Aorta (tissue), 5 donors: ENCODE measurements at regions not wholly inside any gene's neighbourhood (a gene's known extent, or its start where the extent isn't known, plus 50 kb on each side); places are given as distances from the start of the nearest gene placed in this dataset.

Experiments
- ATAC-seq: fragments of 200-7000 bp; cut with Tn5 transposase; one replicate; pipeline ENCODE4 v1.9.1; 2022; ENCODE audit warnings: moderate library complexity; ENCODE audit not compliant: low FRiP score
- DNase-seq, 2 donors: peaks; one replicate each; pipeline ENCODE4 v3.0.0-alpha.2; 2020
- H3K27ac ChIP-seq, 2 donors: one replicate each; pipeline ENCODE4 v1.5.1; 2013; ENCODE audit warnings: low read length in 2 of 2, mild to moderate bottlenecking in 2 of 2, moderate library complexity in 2 of 2, control low read depth in 1 of 2, inconsistent platforms in 1 of 2, low read depth in 1 of 2
- H3K27me3 ChIP-seq, 2 donors: one replicate each; pipeline ENCODE4 v1.6.1; 2013; ENCODE audit warnings: control low read depth in 1 of 2, low read length in 1 of 2, mild to moderate bottlenecking in 1 of 2, moderate library complexity in 1 of 2; ENCODE audit not compliant: insufficient read depth in 2 of 2, control insufficient read depth in 1 of 2
- H3K36me3 ChIP-seq, 2 donors: one replicate each; pipeline ENCODE4 v1.6.1; 2013; ENCODE audit warnings: control low read depth in 1 of 2, low read length in 1 of 2, mild to moderate bottlenecking in 1 of 2; ENCODE audit not compliant: insufficient read depth in 2 of 2, control insufficient read depth in 1 of 2
- H3K4me1 ChIP-seq, 2 donors: one replicate each; pipeline ENCODE4 v1.6.1; 2013; ENCODE audit warnings: low read length in 2 of 2, control low read depth in 1 of 2, mild to moderate bottlenecking in 1 of 2, moderate library complexity in 1 of 2; ENCODE audit not compliant: insufficient read depth in 2 of 2, control insufficient read depth in 1 of 2
- H3K4me3 ChIP-seq, 2 donors: one replicate each; pipeline ENCODE4 v1.5.1; 2013; ENCODE audit warnings: low read length in 2 of 2, control low read depth in 1 of 2, mild to moderate bottlenecking in 1 of 2
- H3K9me3 ChIP-seq: one replicate; pipeline ENCODE4 v1.6.1; 2013; ENCODE audit warnings: mild to moderate bottlenecking, low read length; ENCODE audit not compliant: control insufficient read depth
- WGBS, 2 donors: extraction: QIAGEN DNeasy Blood & Tissue Kit; methylation state at CpG; one replicate each; pipeline ENCODE4 v1.1.7; 2013; 5-methylcytosine and 5-hydroxymethylcytosine counted together
- intact Hi-C, 2 donors: fragments of 100-400 bp; cut with DNase I; formaldehyde crosslinking; loops; one replicate each; pipeline versions ENCODE4 v1.14.2 to v1.15.0; 2022
- donor health status: healthy with polysubstance abuse.
- donor health status: Bipolar disorder and iron deficiency.
- donor health status: DM: no; HTN: no; CAD: no.
- donor health status: DM: no; HTN: no; CAD: no.
- donor health status: DM: yes; HTN: yes; CAD: no.

- no peaks in the 10 kb centered on the region for H3K9me3 ChIP-seq
- no peaks in the 10 kb centered on the region for H3K4me1 ChIP-seq
- H3K27me3 ChIP-seq, result no peaks in the 10 kb centered on the region
- H3K36me3 ChIP-seq, result no peaks in the 10 kb centered on the region
- 82 to 96% methylated on average over 2 of the region's 2 CpGs for WGBS, 2 donors
- H3K27ac ChIP-seq, result no peak overlapping the region
- H3K4me3 ChIP-seq, result no peak overlapping the region
- ATAC-seq (no peak), DNase-seq (no peak)
- intact Hi-C loops, result no loop called here
These were observed 310.3 kb upstream of the GNPDA2 start for GRCh38 chr4:45036677-45037076.

DNA sequence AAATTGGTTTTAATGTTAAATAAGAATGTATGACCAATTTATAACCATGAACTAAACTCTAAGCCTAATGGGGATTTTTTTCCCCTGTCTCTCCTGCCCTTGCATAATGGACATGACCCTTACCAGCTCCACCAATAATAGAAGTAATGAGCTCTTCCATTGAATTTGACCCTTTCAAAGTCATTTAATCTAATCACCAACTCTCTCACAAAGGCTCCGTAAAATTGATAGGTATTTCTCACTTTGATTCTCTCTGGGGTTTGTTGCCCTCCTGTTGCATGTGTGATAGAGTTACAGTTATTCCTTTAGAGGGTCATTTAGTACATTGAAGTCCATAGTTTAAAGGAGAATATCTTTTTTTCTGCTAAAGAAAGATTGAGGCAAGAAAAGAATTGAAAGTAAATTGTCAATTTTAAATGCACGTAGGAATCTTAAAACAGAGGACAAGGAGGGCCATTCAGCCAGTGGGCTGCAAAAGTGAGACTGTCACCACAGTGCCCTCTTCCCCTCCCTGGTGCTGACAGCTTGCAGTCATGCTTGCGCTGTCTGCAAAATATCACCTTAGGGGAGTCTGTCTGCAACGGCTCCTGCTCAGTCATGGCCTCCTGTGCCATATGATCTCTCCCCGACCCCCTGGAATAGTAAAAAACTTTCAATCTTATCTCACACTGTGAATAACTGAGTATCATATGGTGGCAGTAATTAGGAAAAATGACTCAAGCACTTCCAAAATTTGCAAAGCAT, 307.5 kb upstream of the GNPDA2 start:
- H3K9me3 ChIP-seq, result no peaks in the 10 kb centered on the region
- no peak overlapping the region for H3K27ac ChIP-seq
- intact Hi-C loops, result no loop called here
- H3K4me3 ChIP-seq, result no peak overlapping the region
- no peaks in the 10 kb centered on the region for H3K4me1 ChIP-seq
- 44 to 61% methylated on average over 5 of the region's 5 CpGs for WGBS, 2 donors
- no peak for DNase-seq
- H3K27me3 ChIP-seq, result no peaks in the 10 kb centered on the region
- no peak for ATAC-seq
- no peaks in the 10 kb centered on the region for H3K36me3 ChIP-seq

GRCh38 chr4:45030059-45030458, 303.7 kb upstream of the GNPDA2 start:
- H3K27ac ChIP-seq, result no peak overlapping the region
- DNase-seq, result no peak
- no peaks in the 10 kb centered on the region for H3K4me1 ChIP-seq
- no peaks in the 10 kb centered on the region for H3K27me3 ChIP-seq
- intact Hi-C loops, result no loop called here
- H3K36me3 ChIP-seq, result no peaks in the 10 kb centered on the region
- 96% methylated on average over 1 of the region's 1 CpG for WGBS, 2 donors
- no peak overlapping the region for H3K4me3 ChIP-seq
- no peak for ATAC-seq
- no peaks in the 10 kb centered on the region for H3K9me3 ChIP-seq

GRCh38 chr4:45007508-45007907, 281.2 kb upstream of the GNPDA2 start:
- no peaks in the 10 kb centered on the region for H3K9me3 ChIP-seq
- no peaks in the 10 kb centered on the region for H3K27me3 ChIP-seq
- no peaks in the 10 kb centered on the region for H3K4me1 ChIP-seq
- no peak overlapping the region for H3K27ac ChIP-seq
- H3K36me3 ChIP-seq, result no peaks in the 10 kb centered on the region
- no peak for ATAC-seq
- DNase-seq, result no peak
- intact Hi-C loops, result no loop called here
- WGBS, 2 donors, result 44 to 66% methylated on average over 3 of the region's 3 CpGs
- no peak overlapping the region for H3K4me3 ChIP-seq

GRCh38 chr4:45006078-45006477, 279.7 kb upstream of the GNPDA2 start:
- intact Hi-C loops, result no loop called here
- DNase-seq (no peak), ATAC-seq (no peak)
- Histone ChIP-seq H3K4me1 (no peaks in the 10 kb centered on the region), H3K27ac (no peak overlapping the region), H3K4me3 (no peak overlapping the region), H3K27me3 (no peaks in the 10 kb centered on the region), H3K36me3 (no peaks in the 10 kb centered on the region), H3K9me3 (no peaks in the 10 kb centered on the region)

GRCh38 chr4:45004847-45005565, 278.6 kb upstream of the GNPDA2 start:
- Histone ChIP-seq H3K27ac (no peak overlapping the region), H3K4me1 (no peaks in the 10 kb centered on the region), H3K9me3 (no peaks in the 10 kb centered on the region), H3K4me3 (no peak overlapping the region), H3K36me3 (no peaks in the 10 kb centered on the region), H3K27me3 (no peaks in the 10 kb centered on the region)
- DNase-seq (no peak), ATAC-seq (no peak)
- intact Hi-C loops, result no loop called here
- WGBS, 2 donors, result 35 to 58% methylated on average over 4 of the region's 4 CpGs

DNA sequence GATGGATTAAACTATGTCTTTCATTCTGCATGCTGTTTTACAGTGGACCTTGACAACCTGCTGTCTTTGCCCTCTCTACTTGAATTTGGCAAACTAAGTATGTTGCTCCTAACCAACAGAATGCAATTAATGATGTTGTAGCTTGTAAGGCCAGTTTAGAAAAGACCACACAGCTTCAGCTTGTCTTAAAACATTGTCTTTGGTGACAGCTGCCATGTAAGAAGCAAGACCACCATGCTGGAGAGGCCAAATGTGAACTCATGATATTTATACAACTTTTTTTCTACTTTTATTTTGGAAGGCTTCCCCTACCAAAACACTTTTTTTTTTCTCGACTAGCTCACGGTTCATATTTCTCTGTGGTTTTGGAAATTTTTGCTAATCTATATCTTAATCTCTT, 278.0 kb upstream of the GNPDA2 start:
- WGBS, 2 donors, result 13 to 34% methylated on average over 2 of the region's 2 CpGs
- Histone ChIP-seq H3K4me1 (no peaks in the 10 kb centered on the region), H3K9me3 (no peaks in the 10 kb centered on the region), H3K27ac (no peak overlapping the region), H3K27me3 (no peaks in the 10 kb centered on the region), H3K36me3 (no peaks in the 10 kb centered on the region), H3K4me3 (no peak overlapping the region)
- no peak for DNase-seq
- ATAC-seq, result no peak
- intact Hi-C loops, result no loop called here

DNA sequence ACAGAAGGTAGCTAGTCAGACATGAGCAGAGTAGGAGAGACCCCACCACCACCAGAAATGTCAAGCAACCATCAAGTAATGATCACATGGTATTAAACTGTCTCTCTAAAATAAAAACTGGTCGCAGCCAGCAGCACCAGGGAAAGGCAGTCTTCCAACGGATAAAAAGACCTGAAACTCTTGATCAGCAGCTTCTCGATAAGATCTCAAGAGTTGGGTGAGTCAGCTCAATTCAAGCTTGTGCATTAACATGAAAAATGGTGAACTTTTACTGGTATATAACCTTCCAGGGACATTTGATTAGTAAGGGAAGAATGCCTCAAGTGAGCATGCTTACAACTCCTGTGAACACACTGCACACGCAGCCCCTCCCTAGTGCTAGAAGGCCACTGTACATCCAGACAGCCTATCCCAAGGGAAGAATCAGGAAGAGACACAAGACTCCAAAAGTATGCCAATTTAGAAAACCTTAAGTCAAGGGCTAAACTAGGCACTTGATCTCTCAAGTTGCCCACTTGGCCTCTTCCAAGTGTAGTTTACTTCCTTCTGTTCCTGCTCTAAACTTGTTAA, 270.0 kb upstream of the GNPDA2 start:
- DNase-seq (no peak), ATAC-seq (no peak)
- no peak overlapping the region for H3K4me3 ChIP-seq
- no peaks in the 10 kb centered on the region for H3K27me3 ChIP-seq
- no peak overlapping the region for H3K27ac ChIP-seq
- no peaks in the 10 kb centered on the region for H3K36me3 ChIP-seq
- WGBS, 2 donors, result 80 to 87% methylated on average over 4 of the region's 4 CpGs
- no peaks in the 10 kb centered on the region for H3K4me1 ChIP-seq
- intact Hi-C loops, result no loop called here
- no peaks in the 10 kb centered on the region for H3K9me3 ChIP-seq

GRCh38 chr4:44988011-44988410, 261.7 kb upstream of the GNPDA2 start:
- Histone ChIP-seq H3K4me3 (no peak overlapping the region), H3K9me3 (no peaks in the 10 kb centered on the region), H3K4me1 (no peaks in the 10 kb centered on the region), H3K27me3 (no peaks in the 10 kb centered on the region), H3K27ac (no peak overlapping the region), H3K36me3 (no peaks in the 10 kb centered on the region)
- WGBS, 2 donors, result 64 to 72% methylated on average over 5 of the region's 5 CpGs
- no peak for ATAC-seq
- DNase-seq, result no peak
- intact Hi-C loops, result no loop called here
